DND-41 (cell line): ENCODE measurements at regions not wholly inside any gene's neighbourhood (a gene's known extent, or its start where the extent isn't known, plus 50 kb on each side); places are given as distances from the start of the nearest gene placed in this dataset.

Source experiments
- ATAC-seq: fragments of 200-7000 bp; cut with Tn5 transposase; 3 replicates; pipeline ENCODE4 v1.9.1; 2021; ENCODE audit warnings: low read depth; ENCODE audit not compliant: insufficient read depth
- DNase-seq: peaks from one replicate; pipeline ENCODE4 v3.0.0-alpha.2; 2020
- H2AFZ ChIP-seq: 2 replicates; pipeline ENCODE4 v1.6.0; 2012; ENCODE audit warnings: low read depth, low read length
- H3K27ac ChIP-seq: 2 replicates; pipeline ENCODE4 v1.5.1; 2012; ENCODE audit warnings: low read length, inconsistent platforms
- H3K27me3 ChIP-seq: fragments of 200-600 bp; sonication (generic); 2 replicates; pipeline ENCODE4 v1.6.0; 2012; ENCODE audit warnings: low read length, mild to moderate bottlenecking, inconsistent platforms; ENCODE audit not compliant: insufficient read depth, poor library complexity
- H3K36me3 ChIP-seq: 2 replicates; pipeline ENCODE4 v1.5.1; 2012; ENCODE audit warnings: low read length, inconsistent platforms; ENCODE audit not compliant: insufficient read depth
- H3K4me1 ChIP-seq: 2 replicates; pipeline ENCODE4 v1.5.1; 2012; ENCODE audit warnings: mild to moderate bottlenecking, low read length; ENCODE audit not compliant: insufficient read depth
- H3K4me2 ChIP-seq: 2 replicates; pipeline ENCODE4 v1.6.0; 2012; ENCODE audit warnings: mild to moderate bottlenecking, moderate library complexity, low read length, inconsistent platforms; ENCODE audit not compliant: insufficient read depth
- H3K4me3 ChIP-seq, 2 experiments: fragments of 200-600 bp in 1 of 2; shearing (Covaris generic) in 1 of 2; 2 replicates each; pipeline ENCODE4 v1.5.1; 2012 to 2016; ENCODE audit warnings: inconsistent platforms in 2 of 2, low read length in 2 of 2, mild to moderate bottlenecking in 2 of 2, low read depth in 1 of 2, moderate library complexity in 1 of 2
- H3K79me2 ChIP-seq: 2 replicates; pipeline ENCODE4 v1.6.0; 2012; ENCODE audit warnings: low read length, inconsistent platforms; ENCODE audit not compliant: insufficient read depth
- H3K9ac ChIP-seq: 2 replicates; pipeline ENCODE4 v1.6.0; 2012; ENCODE audit warnings: low read depth, mild to moderate bottlenecking, inconsistent platforms, low read length, moderate library complexity
- H3K9me3 ChIP-seq: 2 replicates; pipeline ENCODE4 v1.5.1; 2012; ENCODE audit warnings: low read length, moderate library complexity, mild to moderate bottlenecking, inconsistent platforms; ENCODE audit not compliant: insufficient read depth, severe bottlenecking
- H4K20me1 ChIP-seq: 2 replicates; pipeline ENCODE4 v1.6.0; 2012; ENCODE audit warnings: low read length; ENCODE audit not compliant: insufficient read depth
- CTCF ChIP-seq: IDR thresholded peaks from 2 replicates; pipeline ENCODE4 v1.5.1; 2012; ENCODE audit warnings: borderline replicate concordance, low read length, moderate library complexity, mild to moderate bottlenecking; ENCODE audit not compliant: poor library complexity, severe bottlenecking; ENCODE audit errors: extremely low read depth
- EZH2 ChIP-seq: IDR thresholded peaks from 3 replicates; pipeline ENCODE4 v1.6.1; 2012; ENCODE audit warnings: borderline replicate concordance, low read depth, mild to moderate bottlenecking, moderate library complexity, low read length, inconsistent platforms; ENCODE audit not compliant: severe bottlenecking

GRCh38 chr13:55550624-55551023, 1590.1 kb upstream of the PRR20A start:
- ATAC-seq (no peak), DNase-seq (no peak)
- no peak overlapping the region for H2AFZ ChIP-seq
- H3K79me2 ChIP-seq: no peaks in the 10 kb centered on the region
- no peaks in the 10 kb centered on the region for H3K4me1 ChIP-seq
- no peaks in the 10 kb centered on the region for H3K36me3 ChIP-seq
- no peak overlapping the region for H3K4me2 ChIP-seq
- no peaks in the 10 kb centered on the region for H3K27me3 ChIP-seq
- H3K27ac ChIP-seq: no peak overlapping the region
- no peaks in the 10 kb centered on the region for H3K9me3 ChIP-seq
- no peak overlapping the region for H3K9ac ChIP-seq
- no peaks in the 10 kb centered on the region for H4K20me1 ChIP-seq
- no peak overlapping the region for H3K4me3 ChIP-seq
- no peak for TF ChIP-seq CTCF

GRCh38 chr13:55553701-55554100, 1587.0 kb upstream of the PRR20A start:
- no peak overlapping the region for H3K4me3 ChIP-seq
- no peak overlapping the region for H3K27ac ChIP-seq
- no peak overlapping the region for H3K4me2 ChIP-seq
- H2AFZ ChIP-seq: no peak overlapping the region
- ATAC-seq (no peak), DNase-seq (no peak)
- no peaks in the 10 kb centered on the region for H3K4me1 ChIP-seq
- H3K9me3 ChIP-seq: no peaks in the 10 kb centered on the region
- TF ChIP-seq EZH2 (no peak), CTCF (no peak)
- H3K9ac ChIP-seq: no peak overlapping the region
- H3K36me3 ChIP-seq: no peaks in the 10 kb centered on the region
- H3K79me2 ChIP-seq: no peaks in the 10 kb centered on the region
- no peaks in the 10 kb centered on the region for H4K20me1 ChIP-seq
- H3K27me3 ChIP-seq: no peaks in the 10 kb centered on the region

- no peaks in the 10 kb centered on the region for H3K79me2 ChIP-seq
- H3K4me2 ChIP-seq: no peak overlapping the region
- no peak for TF ChIP-seq EZH2
- TF ChIP-seq CTCF: no peak
- H3K36me3 ChIP-seq: no peaks in the 10 kb centered on the region
- no peaks in the 10 kb centered on the region for H3K27me3 ChIP-seq
- H3K4me3 ChIP-seq: no peak overlapping the region
- H3K9me3 ChIP-seq: no peaks in the 10 kb centered on the region
- H2AFZ ChIP-seq: no peak overlapping the region
- no peaks in the 10 kb centered on the region for H4K20me1 ChIP-seq
- no peak overlapping the region for H3K27ac ChIP-seq
- DNase-seq (no peak), ATAC-seq (no peak)
- no peak overlapping the region for H3K9ac ChIP-seq
- no peaks in the 10 kb centered on the region for H3K4me1 ChIP-seq
These were observed 1586.0 kb upstream of the PRR20A start for GRCh38 chr13:55554741-55555140.

- DNase-seq: no peak
- H3K4me2 ChIP-seq: no peak overlapping the region
- H3K9ac ChIP-seq: no peak overlapping the region
- no peak for TF ChIP-seq CTCF
- TF ChIP-seq EZH2: no peak
- H3K4me1 ChIP-seq: no peaks in the 10 kb centered on the region
- no peaks in the 10 kb centered on the region for H3K36me3 ChIP-seq
- H4K20me1 ChIP-seq: no peaks in the 10 kb centered on the region
- no peaks in the 10 kb centered on the region for H3K79me2 ChIP-seq
- H3K27me3 ChIP-seq: no peaks in the 10 kb centered on the region
- no peak overlapping the region for H3K4me3 ChIP-seq
- ATAC-seq: no peak
- H3K27ac ChIP-seq: no peak overlapping the region
- H3K9me3 ChIP-seq: no peaks in the 10 kb centered on the region
- H2AFZ ChIP-seq: no peak overlapping the region
These were observed 1580.4 kb upstream of the PRR20A start for GRCh38 chr13:55560331-55560730.
